H9 (cell line): ENCODE measurements at regions not wholly inside any gene's neighbourhood (a gene's known extent, or its start where the extent isn't known, plus 50 kb on each side); places are given as distances from the start of the nearest gene placed in this dataset.

ENCODE experiments used
- DNase-seq: peaks from one replicate; pipeline ENCODE4 v3.0.0-alpha.2; 2017
- H2AFZ ChIP-seq: one replicate; pipeline ENCODE4 v1.6.1; 2013; ENCODE audit warnings: mild to moderate bottlenecking, low read length, control low read depth, moderate library complexity
- H2AK5ac ChIP-seq: 2 replicates; pipeline ENCODE4 v1.6.1; 2013; ENCODE audit warnings: low read length, control low read depth, mixed read lengths; ENCODE audit not compliant: insufficient read length
- H2BK120ac ChIP-seq: one replicate; pipeline ENCODE4 v1.6.1; 2013; ENCODE audit warnings: low read depth, mild to moderate bottlenecking, low read length, control low read depth, inconsistent platforms; ENCODE audit not compliant: poor library complexity, severe bottlenecking
- H2BK12ac ChIP-seq: 2 replicates; pipeline ENCODE4 v1.6.1; 2013; ENCODE audit warnings: low read length, control low read depth, mixed read lengths, low read depth; ENCODE audit not compliant: insufficient read length
- H2BK15ac ChIP-seq: 2 replicates; pipeline ENCODE4 v1.6.1; 2013; ENCODE audit warnings: low read depth, low read length, control low read depth
- H2BK20ac ChIP-seq: one replicate; pipeline ENCODE4 v1.6.1; 2013; ENCODE audit warnings: low read depth, mild to moderate bottlenecking, low read length, control low read depth, inconsistent platforms; ENCODE audit not compliant: poor library complexity, severe bottlenecking
- H2BK5ac ChIP-seq: 2 replicates; pipeline ENCODE4 v1.6.1; 2013; ENCODE audit warnings: low read length, control low read depth, mixed read lengths; ENCODE audit not compliant: insufficient read length
- H3K14ac ChIP-seq: 2 replicates; pipeline ENCODE4 v1.6.1; 2013; ENCODE audit warnings: low read length, control low read depth; ENCODE audit not compliant: insufficient read depth
- H3K18ac ChIP-seq: 2 replicates; pipeline ENCODE4 v1.6.1; 2013; ENCODE audit warnings: low read depth, mild to moderate bottlenecking, mixed read lengths, low read length, control low read depth; ENCODE audit not compliant: insufficient read length
- H3K23ac ChIP-seq: 2 replicates; pipeline ENCODE4 v1.6.1; 2013; ENCODE audit warnings: low read length, control low read depth, mixed read lengths, low read depth; ENCODE audit not compliant: insufficient read length
- H3K23me2 ChIP-seq: 2 replicates; pipeline ENCODE4 v1.6.1; 2013; ENCODE audit warnings: low read depth, mild to moderate bottlenecking, mixed read lengths, low read length, control low read depth; ENCODE audit not compliant: insufficient read length, poor library complexity, severe bottlenecking
- H3K27ac ChIP-seq: 2 replicates; pipeline ENCODE4 v1.5.1; 2013; ENCODE audit warnings: low read length, control low read depth, mixed read lengths, low read depth; ENCODE audit not compliant: insufficient read length
- H3K27me3 ChIP-seq: 2 replicates; pipeline ENCODE4 v1.6.1; 2013; ENCODE audit warnings: low read length, control low read depth, inconsistent platforms; ENCODE audit not compliant: insufficient read depth
- H3K4ac ChIP-seq: 2 replicates; pipeline ENCODE4 v1.6.1; 2013; ENCODE audit warnings: low read depth, mild to moderate bottlenecking, control low read depth, inconsistent platforms, low read length, moderate library complexity
- H3K4me1 ChIP-seq: 2 replicates; pipeline ENCODE4 v1.6.1; 2013; ENCODE audit warnings: low read length, control low read depth, inconsistent platforms; ENCODE audit not compliant: insufficient read depth
- H3K4me2 ChIP-seq: 2 replicates; pipeline ENCODE4 v1.6.1; 2013; ENCODE audit warnings: low read length, control low read depth, mixed read lengths; ENCODE audit not compliant: insufficient read length, insufficient read depth
- H3K56ac ChIP-seq: 2 replicates; pipeline ENCODE4 v1.6.1; 2013; ENCODE audit warnings: low read depth, mild to moderate bottlenecking, mixed read lengths, low read length, control low read depth; ENCODE audit not compliant: insufficient read length
- H3K79me1 ChIP-seq: 2 replicates; pipeline ENCODE4 v1.6.1; 2013; ENCODE audit warnings: low read depth, mild to moderate bottlenecking, moderate library complexity, low read length, control low read depth, inconsistent platforms; ENCODE audit not compliant: insufficient read depth, poor library complexity, severe bottlenecking
- H3K79me2 ChIP-seq: 2 replicates; pipeline ENCODE4 v1.6.1; 2013; ENCODE audit warnings: low read length, control low read depth, inconsistent platforms; ENCODE audit not compliant: insufficient read depth
- H3K9ac ChIP-seq: 2 replicates; pipeline ENCODE4 v1.6.1; 2013; ENCODE audit warnings: low read length, control low read depth, mixed read lengths; ENCODE audit not compliant: insufficient read length; ENCODE audit errors: extremely low read depth
- H3K9me3 ChIP-seq: one replicate; pipeline ENCODE4 v1.6.1; 2013; ENCODE audit warnings: low read depth, low read length, inconsistent platforms; ENCODE audit not compliant: control insufficient read depth
- H3T11ph ChIP-seq: one replicate; pipeline ENCODE4 v1.6.1; 2013; ENCODE audit warnings: mild to moderate bottlenecking, low read length, control low read depth, inconsistent platforms
- H4K20me1 ChIP-seq: one replicate; pipeline ENCODE4 v1.6.1; 2013; ENCODE audit not compliant: control insufficient read depth, insufficient read length, insufficient read depth
- H4K5ac ChIP-seq: 2 replicates; pipeline ENCODE4 v1.6.1; 2013; ENCODE audit warnings: low read depth, mild to moderate bottlenecking, mixed read lengths, low read length, control low read depth; ENCODE audit not compliant: insufficient read length
- H4K8ac ChIP-seq: replicated peaks from 2 replicates; pipeline ENCODE4 v1.6.1; 2013; ENCODE audit warnings: low read length, control low read depth, mixed read lengths, low read depth; ENCODE audit not compliant: insufficient read length
- H4K91ac ChIP-seq: 2 replicates; pipeline ENCODE4 v1.6.1; 2013; ENCODE audit warnings: low read depth, mild to moderate bottlenecking, moderate library complexity, mixed read lengths, low read length, control low read depth; ENCODE audit not compliant: insufficient read length
- H3K27ac Mint-ChIP-seq, 3 experiments: 2 replicates in 2 of 3; 3 replicates in 1 of 3; pipeline ENCODE4 v1.8.0; 2020 to 2021; ENCODE audit warnings: mixed read lengths in 3 of 3, mild to moderate bottlenecking in 1 of 3, moderate library complexity in 1 of 3
- H3K27me3 Mint-ChIP-seq: 2 replicates; pipeline ENCODE4 v1.8.0; 2021; ENCODE audit warnings: low read depth, mild to moderate bottlenecking, moderate library complexity, mixed read lengths
- H3K36me3 Mint-ChIP-seq, 3 experiments: 2 replicates in 2 of 3; 3 replicates in 1 of 3; pipeline ENCODE4 v1.8.0; 2020 to 2021; ENCODE audit warnings: low read depth in 3 of 3, mixed read lengths in 3 of 3; ENCODE audit not compliant: insufficient read depth in 1 of 3
- H3K4me1 Mint-ChIP-seq, 2 experiments: 2 replicates each; pipeline ENCODE4 v1.8.0; 2020; ENCODE audit warnings: mixed read lengths in 2 of 2
- H3K4me3 Mint-ChIP-seq, 2 experiments: 2 replicates in 1 of 2; 3 replicates in 1 of 2; pipeline ENCODE4 v1.8.0; 2020 to 2021; ENCODE audit warnings: mild to moderate bottlenecking in 2 of 2, mixed read lengths in 2 of 2, moderate library complexity in 1 of 2
- H3K9me3 Mint-ChIP-seq, 2 experiments: 2 replicates in 1 of 2; 3 replicates in 1 of 2; pipeline ENCODE4 v1.8.0; 2020; ENCODE audit warnings: mild to moderate bottlenecking in 2 of 2, mixed read lengths in 2 of 2, moderate library complexity in 1 of 2
- WGBS: extraction: QIAGEN DNeasy Blood & Tissue Kit; methylation state at CpG from one replicate; pipeline ENCODE4 v1.1.7; 2013; ENCODE audit warnings: missing lambda C conversion rate, low lambda C conversion rate, mixed read lengths; ENCODE audit not compliant: insufficient read length; ENCODE audit errors: extremely low coverage; 5-methylcytosine and 5-hydroxymethylcytosine counted together
- TF ChIP-seq, protein P1 (sequence below): fragments of 200-600 bp; sonication (generic); conservative IDR thresholded peaks from 3 replicates; pipeline ENCODE4 v1.8.0; 2021; ENCODE audit warnings: antibody characterized with exemption, mild to moderate bottlenecking

DNA sequence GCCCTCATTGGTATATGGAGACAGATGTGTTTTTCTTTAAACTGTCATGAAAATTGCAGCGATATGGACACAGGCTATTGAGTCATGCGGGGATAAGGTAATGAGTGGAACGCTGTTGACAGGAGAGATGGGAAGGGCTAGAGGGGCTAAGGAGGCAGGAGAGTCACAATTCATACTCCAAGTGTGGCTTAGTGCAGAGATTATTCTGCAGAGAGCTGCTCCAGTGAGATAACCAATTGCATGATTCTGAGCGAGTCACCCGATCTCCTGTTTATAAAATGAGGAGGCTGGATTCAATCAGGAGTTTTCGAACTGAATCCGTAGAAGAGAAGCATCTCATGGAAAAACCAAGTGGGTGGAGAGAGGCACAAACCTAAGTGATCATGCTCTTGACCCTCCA, 106.4 kb upstream of the PLEKHG7 start:
- H2AFZ ChIP-seq: no peak overlapping the region
- H3K27ac Mint-ChIP-seq: no peak overlapping the region
- H3K9ac ChIP-seq: no peak overlapping the region
- H3K4me2 ChIP-seq: no peak overlapping the region
- DNase-seq: no peak
- no peak overlapping the region for H3K23ac ChIP-seq
- H3K79me2 ChIP-seq: no peaks in the 10 kb centered on the region
- H3K27me3 ChIP-seq: no peaks in the 10 kb centered on the region
- peaks cover 10 to 19% (median 12%) of the 10 kb centered on the region in 3 experiments for H3K36me3 Mint-ChIP-seq
- no peak overlapping the region for H2AK5ac ChIP-seq
- no peaks in the 10 kb centered on the region for H3K23me2 ChIP-seq
- H3T11ph ChIP-seq: no peak overlapping the region
- H3K18ac ChIP-seq: no peak overlapping the region
- H3K27ac ChIP-seq: no peak overlapping the region
- no peak overlapping the region for H3K56ac ChIP-seq
- no peaks in the 10 kb centered on the region for H3K4me1 ChIP-seq
- H3K79me1 ChIP-seq: no peaks in the 10 kb centered on the region
- H4K5ac ChIP-seq: no peak overlapping the region
- H3K4me3 Mint-ChIP-seq: no peak overlapping the region
- WGBS: no CpG with 5 or more reads among the region's 7 CpGs
- H3K4me1 Mint-ChIP-seq: no peaks in the 10 kb centered on the region
- no peak overlapping the region for H3K4ac ChIP-seq
- no peak overlapping the region for H4K91ac ChIP-seq
- H3K9me3 Mint-ChIP-seq: peaks cover 19 to 25% of the 10 kb centered on the region in 2 experiments
- H2BK20ac ChIP-seq: no peak overlapping the region
- H2BK120ac ChIP-seq: no peak overlapping the region
- H3K14ac ChIP-seq: no peak overlapping the region
- H4K8ac ChIP-seq: no peak overlapping the region
- H3K27me3 Mint-ChIP-seq: no peaks in the 10 kb centered on the region
- H2BK15ac ChIP-seq: no peak overlapping the region
- H2BK5ac ChIP-seq: no peak overlapping the region
- H3K9me3 ChIP-seq: peaks cover 10% of the 10 kb centered on the region
- TF ChIP-seq, protein P1, sequence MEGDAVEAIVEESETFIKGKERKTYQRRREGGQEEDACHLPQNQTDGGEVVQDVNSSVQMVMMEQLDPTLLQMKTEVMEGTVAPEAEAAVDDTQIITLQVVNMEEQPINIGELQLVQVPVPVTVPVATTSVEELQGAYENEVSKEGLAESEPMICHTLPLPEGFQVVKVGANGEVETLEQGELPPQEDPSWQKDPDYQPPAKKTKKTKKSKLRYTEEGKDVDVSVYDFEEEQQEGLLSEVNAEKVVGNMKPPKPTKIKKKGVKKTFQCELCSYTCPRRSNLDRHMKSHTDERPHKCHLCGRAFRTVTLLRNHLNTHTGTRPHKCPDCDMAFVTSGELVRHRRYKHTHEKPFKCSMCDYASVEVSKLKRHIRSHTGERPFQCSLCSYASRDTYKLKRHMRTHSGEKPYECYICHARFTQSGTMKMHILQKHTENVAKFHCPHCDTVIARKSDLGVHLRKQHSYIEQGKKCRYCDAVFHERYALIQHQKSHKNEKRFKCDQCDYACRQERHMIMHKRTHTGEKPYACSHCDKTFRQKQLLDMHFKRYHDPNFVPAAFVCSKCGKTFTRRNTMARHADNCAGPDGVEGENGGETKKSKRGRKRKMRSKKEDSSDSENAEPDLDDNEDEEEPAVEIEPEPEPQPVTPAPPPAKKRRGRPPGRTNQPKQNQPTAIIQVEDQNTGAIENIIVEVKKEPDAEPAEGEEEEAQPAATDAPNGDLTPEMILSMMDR: no peak
- no peaks in the 10 kb centered on the region for H4K20me1 ChIP-seq
- no peak overlapping the region for H2BK12ac ChIP-seq
